GM12878 (cell line): ENCODE measurements at regions not wholly inside any gene's neighbourhood (a gene's known extent, or its start where the extent isn't known, plus 50 kb on each side); places are given as distances from the start of the nearest gene placed in this dataset.

Experiments
- ATAC-seq: fragments of 200-7000 bp; cut with Tn5 transposase; 3 replicates; pipeline ENCODE4 v1.9.1; 2020; ENCODE audit warnings: mild to moderate bottlenecking, moderate library complexity
- BruUV-seq: library from RNA; stranded (reverse); fragments of 400-500 nt; replicated peaks from 2 replicates; lab custom pipeline; 2021; lab: Mats Ljungman, UMichigan
- CTCF ChIA-PET: fragments of 300-600 bp; sonication (Branson Sonifier 250); formaldehyde crosslinking; extraction: SDS; loops from one replicate; lab custom pipeline; 2021; ENCODE audit warnings: inconsistent platforms; lab: Yijun Ruan, JAX
- POLR2A ChIA-PET: fragments of 350-600 bp; formaldehyde crosslinking; extraction: SDS; loops from one replicate; lab custom pipeline; 2021; ENCODE audit warnings: inconsistent platforms; lab: Charles Lee
- RAD21 ChIA-PET: fragments of 300-600 bp; sonication (Branson Sonifier 250); formaldehyde crosslinking; loops from one replicate; lab custom pipeline; 2023; ENCODE audit warnings: antibody characterized with exemption; ENCODE audit not compliant: unreplicated experiment; lab: Charles Lee
- SMC1A ChIA-PET: fragments of 300-600 bp; sonication (Branson Sonifier 250); formaldehyde crosslinking; loops from one replicate; lab custom pipeline; 2023; ENCODE audit not compliant: unreplicated experiment, uncharacterized antibody; lab: Charles Lee
- DNase-seq: peaks from one replicate; pipeline ENCODE4 v3.0.0-alpha.2; 2011; ENCODE audit warnings: low read depth, low spot score
- FAIRE-seq: peaks from 3 replicates; lab custom pipeline; 2011; peaks lifted over from hg19 to GRCh38; lab: Jason Lieb, UNC
- H2AFZ ChIP-seq: 2 replicates; pipeline ENCODE4 v1.6.0; 2011; ENCODE audit warnings: low read depth, low read length, control low read depth; ENCODE audit not compliant: control insufficient read depth
- H3K27ac ChIP-seq: 2 replicates; pipeline ENCODE4 v1.5.1; 2011; ENCODE audit warnings: control low read depth; ENCODE audit not compliant: control insufficient read depth, insufficient read depth
- H3K27me3 ChIP-seq, 2 experiments: replicated peaks in 1 of 2; 2 replicates each; pipeline versions ENCODE4 v1.6.0 to v1.6.1; 2011; ENCODE audit warnings: low read length in 1 of 2; ENCODE audit not compliant: control insufficient read depth in 2 of 2, insufficient read depth in 2 of 2
- H3K36me3 ChIP-seq, 2 experiments: 2 replicates each; pipeline ENCODE4 v1.5.1; 2011; ENCODE audit warnings: low read length in 1 of 2; ENCODE audit not compliant: control insufficient read depth in 2 of 2, insufficient read depth in 2 of 2
- H3K4me1 ChIP-seq: 2 replicates; pipeline ENCODE4 v1.6.1; 2011; ENCODE audit warnings: mild to moderate bottlenecking, low read length, moderate library complexity, mixed read lengths; ENCODE audit not compliant: control insufficient read depth, insufficient read depth
- H3K4me2 ChIP-seq: 2 replicates; pipeline ENCODE4 v1.6.0; 2011; ENCODE audit warnings: control low read depth; ENCODE audit not compliant: control insufficient read depth, insufficient read depth
- H3K4me3 ChIP-seq: fragments of 200-600 bp; sonication (generic); 2 replicates; pipeline ENCODE4 v1.5.1; 2016
- H3K79me2 ChIP-seq: 2 replicates; pipeline ENCODE4 v1.6.0; 2011; ENCODE audit warnings: low read length; ENCODE audit not compliant: control insufficient read depth, insufficient read depth
- H3K9ac ChIP-seq: 2 replicates; pipeline ENCODE4 v1.8.0; 2011; ENCODE audit warnings: low read length, control low read depth, mixed read lengths; ENCODE audit not compliant: control insufficient read depth, insufficient read depth
- H3K9me3 ChIP-seq: replicated peaks from 3 replicates; pipeline ENCODE4 v1.5.1; 2011; ENCODE audit warnings: mild to moderate bottlenecking, low read length; ENCODE audit not compliant: control insufficient read depth, insufficient read depth
- H4K20me1 ChIP-seq: 2 replicates; pipeline ENCODE4 v1.6.0; 2011; ENCODE audit not compliant: control insufficient read depth, insufficient read depth
- CBX5 ChIP-seq: sonication (generic); IDR thresholded peaks from 2 replicates; pipeline ENCODE4 v1.6.1; 2016; ENCODE audit warnings: low read depth, moderate library complexity, mild to moderate bottlenecking, inconsistent platforms
- CEBPB ChIP-seq, 2 experiments: fragments of 150-350 bp in 1 of 2; IDR thresholded peaks; 2 replicates each; pipeline ENCODE4 v1.6.1; 2012 to 2014; ENCODE audit warnings: low read depth in 2 of 2, low read length in 2 of 2, borderline replicate concordance in 1 of 2, inconsistent platforms in 1 of 2
- ESRRA ChIP-seq: IDR thresholded peaks from 2 replicates; pipeline ENCODE4 v1.6.1; 2012; ENCODE audit warnings: mild to moderate bottlenecking, low read length, improper control_type of control experiment
- GABPA ChIP-seq: IDR thresholded peaks from 2 replicates; pipeline ENCODE4 v1.6.1; 2014; ENCODE audit warnings: antibody characterized with exemption, low read depth, mild to moderate bottlenecking, inconsistent platforms
- IKZF1 ChIP-seq: fragments of 450-650 bp; conservative IDR thresholded peaks from 2 replicates; pipeline ENCODE4 v1.6.1; 2017; ENCODE audit warnings: antibody characterized with exemption, mild to moderate bottlenecking
- MTA3 ChIP-seq: IDR thresholded peaks from 2 replicates; pipeline ENCODE4 v1.6.1; 2012; ENCODE audit warnings: low read length, inconsistent platforms, borderline replicate concordance
- NFYB ChIP-seq: IDR thresholded peaks from 2 replicates; pipeline ENCODE4 v1.6.1; 2011; ENCODE audit warnings: low read depth, mild to moderate bottlenecking, low read length, improper control_type of control experiment, moderate library complexity; ENCODE audit not compliant: insufficient read depth
- RB1 ChIP-seq: fragments of 450-650 bp; formaldehyde crosslinking; IDR thresholded peaks from 2 replicates; pipeline ENCODE4 v1.6.1; 2017; ENCODE audit warnings: mild to moderate bottlenecking, borderline replicate concordance
- SIX5 ChIP-seq: IDR thresholded peaks from 2 replicates; pipeline ENCODE4 v1.6.1; 2011; ENCODE audit warnings: mild to moderate bottlenecking, low read depth, low read length, moderate library complexity; ENCODE audit not compliant: severe bottlenecking
- ZNF384 ChIP-seq: IDR thresholded peaks from 2 replicates; pipeline ENCODE4 v1.6.1; 2012; ENCODE audit warnings: low read depth, mild to moderate bottlenecking, low read length, improper control_type of control experiment, borderline replicate concordance
- ZNF622 ChIP-seq: fragments of 450-650 bp; IDR thresholded peaks from 2 replicates; pipeline ENCODE4 v1.6.1; 2017; ENCODE audit warnings: mild to moderate bottlenecking, inconsistent platforms
- WGBS: methylation state at CpG from one replicate; pipeline ENCODE4 v1.1.6; 2016; ENCODE audit warnings: low lambda C conversion rate; ENCODE audit not compliant: insufficient replicate concordance, insufficient coverage; ENCODE audit errors: missing lambda C conversion rate; 5-methylcytosine and 5-hydroxymethylcytosine counted together
- in situ Hi-C: fragments of 300-500 bp; cut with MboI; formaldehyde crosslinking; loops from 9 replicates; pipeline ENCODE4 v1.14.3; 2018; ENCODE audit warnings: mixed read lengths
- intact Hi-C: fragments of 100-400 bp; cut with micrococcal nuclease; formaldehyde crosslinking; loops from one replicate; pipeline ENCODE4 v1.14.2; 2022; ENCODE audit not compliant: unreplicated experiment
- TF ChIP-seq, protein P1 (sequence below): IDR thresholded peaks from 2 replicates; pipeline ENCODE4 v1.6.1; 2011; ENCODE audit warnings: mild to moderate bottlenecking, low read depth, low read length, moderate library complexity; ENCODE audit not compliant: insufficient replicate concordance

DNA sequence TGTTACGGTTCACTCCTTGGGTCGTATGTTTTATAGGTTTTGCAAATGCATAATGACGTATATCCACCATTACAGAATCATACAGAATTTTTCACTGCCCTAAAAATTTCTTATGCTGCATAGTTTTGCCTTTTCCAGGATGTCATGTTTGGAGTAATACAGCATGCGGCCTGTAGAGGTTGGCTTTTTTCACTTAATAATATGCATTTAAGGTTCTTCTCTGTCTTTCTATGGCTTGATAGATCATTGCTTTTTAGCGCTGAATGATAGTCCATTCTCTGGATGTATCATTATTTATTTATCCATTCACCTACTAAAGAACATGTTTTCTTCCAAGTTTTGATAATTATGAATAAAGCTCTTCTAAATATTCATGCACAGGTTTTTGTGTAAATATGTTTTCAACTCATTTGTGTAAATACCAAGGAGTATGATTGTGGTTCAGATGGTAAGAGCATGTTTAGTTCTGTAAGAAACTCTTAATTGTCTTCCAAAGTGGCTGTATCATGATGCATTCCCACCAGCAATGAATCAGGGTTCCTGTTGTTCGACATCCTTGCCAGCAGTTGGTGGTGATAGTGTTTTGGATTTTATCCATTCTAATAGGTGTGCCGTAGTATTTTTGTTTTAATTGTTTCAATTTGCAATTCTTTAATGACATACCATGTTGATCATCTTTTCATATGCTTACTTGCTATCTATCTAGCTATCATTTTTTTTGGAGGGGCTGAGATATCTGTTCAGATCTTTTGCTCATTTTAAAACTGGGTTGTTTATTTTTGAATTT lies 531.2 kb upstream of the GHITM start:
- H3K9ac ChIP-seq = no peak overlapping the region
- intact Hi-C loops = no loop called here
- H3K36me3 ChIP-seq = no peaks in the 10 kb centered on the region
- no peak overlapping the region for H3K4me2 ChIP-seq
- peaks cover 7% of the 10 kb centered on the region; the same call in 1 of the 2 replicates for H3K4me1 ChIP-seq
- ChIA-PET SMC1A (no interaction called here), POLR2A (no interaction called here), CTCF (no interaction called here), RAD21 (no interaction called here)
- no peak for TF ChIP-seq SIX5
- TF ChIP-seq ZNF384 = no peak
- TF ChIP-seq, protein P1, sequence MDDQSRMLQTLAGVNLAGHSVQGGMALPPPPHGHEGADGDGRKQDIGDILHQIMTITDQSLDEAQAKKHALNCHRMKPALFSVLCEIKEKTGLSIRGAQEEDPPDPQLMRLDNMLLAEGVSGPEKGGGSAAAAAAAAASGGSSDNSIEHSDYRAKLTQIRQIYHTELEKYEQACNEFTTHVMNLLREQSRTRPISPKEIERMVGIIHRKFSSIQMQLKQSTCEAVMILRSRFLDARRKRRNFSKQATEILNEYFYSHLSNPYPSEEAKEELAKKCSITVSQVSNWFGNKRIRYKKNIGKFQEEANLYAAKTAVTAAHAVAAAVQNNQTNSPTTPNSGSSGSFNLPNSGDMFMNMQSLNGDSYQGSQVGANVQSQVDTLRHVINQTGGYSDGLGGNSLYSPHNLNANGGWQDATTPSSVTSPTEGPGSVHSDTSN = no peak
- no peak for TF ChIP-seq IKZF1
- TF ChIP-seq NFYB = no peak
- no peak for TF ChIP-seq GABPA
- TF ChIP-seq ZNF622 = no peak
- no peak for TF ChIP-seq CBX5
- TF ChIP-seq MTA3 = no peak
- TF ChIP-seq ESRRA = no peak
- no peak for TF ChIP-seq CEBPB (IDR thresholded peaks at IDR 0.05; ENCODE audit: borderline replicate concordance in 1 of 2, low read depth in 2 of 2, low read length in 2 of 2)
- TF ChIP-seq RB1 = no peak
- no peak overlapping the region for H3K4me3 ChIP-seq
- no peak overlapping the region for H3K27ac ChIP-seq
- no TSS peak for BruUV-seq
- no peak for DNase-seq
- no peaks in the 10 kb centered on the region for H3K79me2 ChIP-seq
- no peak for FAIRE-seq
- no peak overlapping the region for H2AFZ ChIP-seq
- H3K9me3 ChIP-seq = no peaks in the 10 kb centered on the region
- H3K27me3 ChIP-seq = no peaks in the 10 kb centered on the region
- no peak for ATAC-seq
- 59% methylated on average over 7 of the region's 7 CpGs for WGBS
- in situ Hi-C loops = no loop called here
- H4K20me1 ChIP-seq = no peaks in the 10 kb centered on the region
